Astrocyte (in vitro differentiated cells and primary cell): ENCODE measurements at regions not wholly inside any gene's neighbourhood (a gene's known extent, or its start where the extent isn't known, plus 50 kb on each side); places are given as distances from the start of the nearest gene placed in this dataset.

Source experiments
- CTCF ChIP-seq: IDR thresholded peaks from 2 replicates; pipeline ENCODE4 v1.5.1; 2011; ENCODE audit warnings: low read depth, mild to moderate bottlenecking, inconsistent platforms, low read length, moderate library complexity; ENCODE audit not compliant: insufficient read depth
- EZH2 ChIP-seq: IDR thresholded peaks from 2 replicates; pipeline ENCODE4 v1.6.1; 2012; ENCODE audit warnings: mild to moderate bottlenecking, low read length, inconsistent platforms; ENCODE audit not compliant: insufficient read depth

- TF ChIP-seq CTCF (no peak), EZH2 (no peak)
These were observed 299.5 kb upstream of the KLF3 start for GRCh38 chr4:38364383-38364963.
